Vagina (tissue), 2 donors: ENCODE measurements at regions not wholly inside any gene's neighbourhood (a gene's known extent, or its start where the extent isn't known, plus 50 kb on each side); places are given as distances from the start of the nearest gene placed in this dataset.

Source experiments
- DNase-seq, 2 donors: peaks; one replicate each; pipeline ENCODE4 v3.0.0-alpha.2; 2017; ENCODE audit errors: extremely low spot score in 2 of 2
- H3K27ac ChIP-seq: fragments of 200-600 bp; sonication (generic); one replicate; pipeline ENCODE4 v1.5.1; 2019
- H3K27me3 ChIP-seq: fragments of 200-600 bp; sonication (generic); one replicate; pipeline ENCODE4 v1.5.1; 2019
- H3K36me3 ChIP-seq, 2 donors: fragments of 200-600 bp; sonication (generic); one replicate each; pipeline ENCODE4 v1.5.1; 2017 to 2019
- H3K4me1 ChIP-seq: fragments of 200-600 bp; sonication (generic); one replicate; pipeline ENCODE4 v1.5.1; 2019
- H3K4me3 ChIP-seq, 2 donors: fragments of 200-600 bp; sonication (generic); 1 replicate in 1 of 2; 2 replicates in 1 of 2; pipeline ENCODE4 v1.5.1; 2016 to 2019
- H3K9me3 ChIP-seq: fragments of 200-600 bp; sonication (generic); one replicate; pipeline ENCODE4 v1.5.1; 2019
- CTCF ChIP-seq, 3 experiments: fragments of 450-650 bp in 2 of 3; fragments of 200-600 bp in 1 of 3; sonication (generic) in 1 of 3; IDR thresholded peaks; one replicate each; pipeline ENCODE4 v1.5.1; 2017 to 2019; ENCODE audit warnings: antibody characterized with exemption in 3 of 3, mild to moderate bottlenecking in 2 of 3, moderate library complexity in 2 of 3
- POLR2A ChIP-seq, 2 donors: fragments of 450-650 bp; IDR thresholded peaks; one replicate each; pipeline ENCODE4 v1.6.1; 2017; ENCODE audit warnings: antibody characterized with exemption in 2 of 2, mild to moderate bottlenecking in 2 of 2, moderate library complexity in 2 of 2
- POLR2AphosphoS5 ChIP-seq, 2 donors: sonication (generic); formaldehyde crosslinking; IDR thresholded peaks; one replicate each; pipeline ENCODE4 v1.9.0; 2017; ENCODE audit warnings: antibody characterized with exemption in 2 of 2, mild to moderate bottlenecking in 2 of 2, low read depth in 1 of 2; ENCODE audit not compliant: insufficient read depth in 1 of 2
- intact Hi-C: fragments of 100-400 bp; cut with DNase I; formaldehyde crosslinking; loops from one replicate; pipeline ENCODE4 v1.15.1; 2023

GRCh38 chr11:38593649-38594048 is 1995.6 kb upstream of the RAG2 start:
- Histone ChIP-seq H3K4me1 (no peaks in the 10 kb centered on the region), H3K9me3 (no peaks in the 10 kb centered on the region), H3K4me3 (no peak overlapping the region), H3K27me3 (no peaks in the 10 kb centered on the region), H3K27ac (no peak overlapping the region), H3K36me3 (no peaks in the 10 kb centered on the region)
- intact Hi-C loops = no loop called here
- no peak for DNase-seq
- TF ChIP-seq CTCF (IDR thresholded peaks at IDR 0.05) (no peak), POLR2A (IDR thresholded peaks at IDR 0.05) (no peak), POLR2AphosphoS5 (IDR thresholded peaks at IDR 0.05; ENCODE audit: insufficient read depth in 1 of 2, low read depth in 1 of 2) (no peak)

GRCh38 chr11:38582756-38583155 is 1984.7 kb upstream of the RAG2 start:
- no peak for DNase-seq

DNA sequence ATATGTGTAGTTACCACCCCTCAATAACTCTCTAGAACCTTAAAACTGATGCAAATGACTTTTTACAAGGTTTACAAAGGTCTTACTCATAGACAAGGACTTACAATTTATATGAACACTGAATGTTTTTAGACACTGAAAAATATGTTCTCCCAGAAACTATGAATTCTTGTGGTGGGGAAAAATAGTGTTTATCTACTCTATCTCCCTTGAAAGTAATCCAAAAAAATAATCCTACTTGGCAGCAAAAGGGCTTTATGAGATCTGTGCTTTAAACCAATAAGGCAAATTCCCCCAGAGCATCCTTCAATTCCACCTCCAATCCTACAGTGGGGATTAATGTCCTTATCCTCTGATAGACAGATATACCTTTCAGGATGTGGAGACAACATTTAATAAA is 1984.1 kb upstream of the RAG2 start:
- H3K27ac ChIP-seq = no peak overlapping the region
- DNase-seq = no peak
- H3K4me1 ChIP-seq = no peaks in the 10 kb centered on the region
- no peak for TF ChIP-seq POLR2AphosphoS5 (IDR thresholded peaks at IDR 0.05; ENCODE audit: insufficient read depth in 1 of 2, low read depth in 1 of 2)
- no peak for TF ChIP-seq CTCF (IDR thresholded peaks at IDR 0.05)
- TF ChIP-seq POLR2A (IDR thresholded peaks at IDR 0.05) = no peak
- H3K4me3 ChIP-seq = no peak overlapping the region
- H3K27me3 ChIP-seq = no peaks in the 10 kb centered on the region
- no peaks in the 10 kb centered on the region for H3K9me3 ChIP-seq
- intact Hi-C loops = no loop called here
- no peaks in the 10 kb centered on the region for H3K36me3 ChIP-seq

More at GRCh38 chr11:38582756-38583155, 1984.7 kb upstream of the RAG2 start:
- Histone ChIP-seq H3K27ac (no peak overlapping the region), H3K9me3 (no peaks in the 10 kb centered on the region), H3K4me3 (no peak overlapping the region), H3K4me1 (no peaks in the 10 kb centered on the region), H3K27me3 (no peaks in the 10 kb centered on the region), H3K36me3 (no peaks in the 10 kb centered on the region)
- TF ChIP-seq CTCF (IDR thresholded peaks at IDR 0.05) (no peak), POLR2AphosphoS5 (IDR thresholded peaks at IDR 0.05; ENCODE audit: insufficient read depth in 1 of 2, low read depth in 1 of 2) (no peak), POLR2A (IDR thresholded peaks at IDR 0.05) (no peak)
- intact Hi-C loops = no loop called here

GRCh38 chr11:38577769-38578168 is 1979.7 kb upstream of the RAG2 start:
- DNase-seq = no peak
- Histone ChIP-seq H3K4me3 (no peak overlapping the region), H3K36me3 (no peaks in the 10 kb centered on the region), H3K4me1 (no peaks in the 10 kb centered on the region), H3K27ac (no peak overlapping the region), H3K27me3 (no peaks in the 10 kb centered on the region), H3K9me3 (no peaks in the 10 kb centered on the region)
- intact Hi-C loops = no loop called here
- TF ChIP-seq POLR2AphosphoS5 (IDR thresholded peaks at IDR 0.05; ENCODE audit: insufficient read depth in 1 of 2, low read depth in 1 of 2) (no peak), POLR2A (IDR thresholded peaks at IDR 0.05) (no peak), CTCF (IDR thresholded peaks at IDR 0.05) (no peak)

- no peaks in the 10 kb centered on the region for H3K27me3 ChIP-seq
- H3K27ac ChIP-seq = no peak overlapping the region
- intact Hi-C loops = no loop called here
Observed at GRCh38 chr11:38562562-38562961, 1964.5 kb upstream of the RAG2 start.

More at GRCh38 chr11:38562562-38562961, 1964.5 kb upstream of the RAG2 start:
- no peak for DNase-seq
- TF ChIP-seq CTCF (IDR thresholded peaks at IDR 0.05) = no peak
- no peak for TF ChIP-seq POLR2AphosphoS5 (IDR thresholded peaks at IDR 0.05; ENCODE audit: insufficient read depth in 1 of 2, low read depth in 1 of 2)
- Histone ChIP-seq H3K36me3 (no peaks in the 10 kb centered on the region), H3K4me1 (no peaks in the 10 kb centered on the region), H3K9me3 (no peaks in the 10 kb centered on the region), H3K4me3 (no peak overlapping the region)
